HG03108 (cell line): ENCODE measurements at regions not wholly inside any gene's neighbourhood (a gene's known extent, or its start where the extent isn't known, plus 50 kb on each side); places are given as distances from the start of the nearest gene placed in this dataset.
"Not testable (repeated sequence)": the region's sequence is repeated elsewhere in the genome, so short reads cannot be mapped to it uniquely, and the experiment has no call there.

Experiments used
- ATAC-seq: cut with Tn5 transposase; IDR thresholded peaks from one replicate; pipeline ENCODE4 v1.9.1; 2021; ENCODE audit warnings: moderate library complexity; ENCODE audit not compliant: unreplicated experiment

DNA sequence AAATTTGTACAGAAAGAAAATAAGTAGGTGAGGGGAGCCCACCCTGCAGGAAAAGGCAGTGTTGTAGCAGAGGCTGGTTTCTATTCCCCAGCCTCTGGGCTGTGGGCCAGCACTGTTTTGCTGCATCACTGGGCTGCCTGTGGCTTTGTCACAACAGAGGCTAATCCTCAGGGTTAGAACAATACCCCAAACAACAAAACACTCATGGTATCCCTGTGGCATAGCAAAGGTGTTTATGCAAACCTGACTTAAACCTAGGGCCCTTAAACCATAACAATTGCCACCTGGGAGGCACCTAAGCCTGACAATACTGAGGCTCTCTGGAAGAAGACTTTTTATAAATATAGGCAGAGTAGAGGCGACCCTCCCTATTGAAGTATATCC is 314.7 kb downstream of the OLFM4 start:
- no peak for ATAC-seq

DNA sequence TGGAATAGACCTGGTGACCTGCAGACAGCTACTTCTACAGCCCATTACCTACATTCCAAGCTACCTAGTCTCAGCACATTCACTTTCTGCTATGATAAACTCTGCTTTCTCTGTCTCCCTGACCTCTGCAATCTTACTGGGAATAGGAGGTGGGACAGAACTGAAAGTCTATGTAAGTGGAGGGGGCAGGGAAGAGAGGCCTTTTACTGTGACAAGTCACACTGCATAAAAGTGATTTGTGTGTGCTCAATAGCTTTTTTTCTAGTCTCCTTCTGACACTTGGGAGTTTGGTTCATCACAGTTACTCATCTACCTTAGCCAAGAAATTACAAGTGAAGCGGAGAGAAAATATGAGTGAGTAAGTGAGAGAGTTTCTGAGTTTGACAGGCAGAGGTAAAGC is 322.4 kb downstream of the OLFM4 start:
- ATAC-seq = no peak

DNA sequence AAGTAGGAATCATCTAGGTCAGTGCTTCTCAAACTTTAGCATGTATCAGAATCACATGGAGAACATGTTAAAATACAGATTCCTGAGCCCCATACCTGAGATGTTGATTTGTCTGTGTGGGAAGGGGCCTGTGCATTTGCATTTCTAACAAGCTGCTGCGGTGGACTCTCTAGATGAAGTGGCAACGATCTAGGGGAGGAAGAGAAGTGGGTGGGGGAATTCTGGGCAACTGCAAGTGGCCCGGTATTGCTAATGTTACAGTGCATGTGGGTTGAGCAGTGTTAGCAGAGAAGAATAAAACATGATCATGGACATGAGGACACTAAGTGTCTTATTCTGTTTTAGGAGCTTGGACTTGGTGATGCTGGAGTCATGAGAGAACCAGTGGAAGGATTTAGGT is 329.0 kb downstream of the OLFM4 start:
- no peak for ATAC-seq

DNA sequence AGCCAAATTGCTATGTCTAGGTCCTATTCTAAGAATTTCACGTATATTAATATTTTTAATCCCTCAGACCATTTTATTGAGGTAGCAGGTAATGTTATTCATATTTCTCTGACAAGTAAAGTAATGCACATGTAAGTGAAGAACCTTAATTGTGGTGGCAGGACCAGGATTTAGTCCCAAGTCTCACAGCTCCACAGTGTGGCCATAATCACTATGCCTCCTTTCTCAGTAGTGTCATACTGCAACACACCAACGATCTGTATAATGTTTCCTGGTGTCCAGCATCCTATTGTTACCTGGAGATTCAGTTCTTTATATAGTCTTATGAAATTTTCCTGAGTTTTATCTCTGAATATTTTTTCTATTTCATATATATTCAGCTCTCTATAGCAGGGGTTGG is 340.3 kb downstream of the OLFM4 start:
- ATAC-seq = no peak

DNA sequence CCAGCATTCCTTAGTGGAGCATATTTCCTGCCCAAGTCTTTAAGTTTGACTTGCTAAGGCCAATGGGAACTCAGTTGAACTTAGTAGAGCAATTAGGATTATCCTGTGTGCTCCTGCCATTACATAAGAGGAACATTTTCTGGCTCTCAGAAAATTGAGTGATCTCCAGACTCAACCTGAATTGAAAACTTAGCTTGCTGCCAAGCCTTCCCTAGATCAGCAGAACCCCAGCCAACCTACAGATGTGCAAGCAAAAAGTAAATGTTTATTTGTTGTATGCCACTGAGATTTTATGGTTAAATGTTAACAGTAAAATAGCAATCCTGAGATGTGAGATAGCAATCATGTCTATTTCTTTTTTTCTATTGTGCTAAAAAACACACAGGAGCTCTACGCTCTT is 350.9 kb downstream of the OLFM4 start:
- ATAC-seq = no peak

DNA sequence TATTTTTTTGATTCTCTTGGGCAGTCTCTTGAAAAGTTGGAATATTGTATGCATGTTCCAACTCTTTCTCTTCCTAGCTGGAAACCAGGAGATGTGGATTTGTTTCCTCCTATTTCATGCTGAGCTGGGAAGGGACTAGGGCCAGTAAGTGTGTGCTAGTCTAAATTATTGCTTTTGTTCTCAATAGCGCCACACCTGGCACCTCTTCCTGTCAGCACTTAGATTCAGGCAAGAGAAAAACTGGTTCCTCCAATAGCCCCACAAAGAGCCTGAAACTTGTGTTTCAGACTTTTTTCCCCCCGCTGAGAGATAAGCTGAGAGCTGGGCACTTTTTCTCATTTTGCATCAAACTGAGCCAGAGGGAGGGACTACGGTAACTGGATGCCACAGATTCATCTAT is 353.4 kb downstream of the OLFM4 start:
- no peak for ATAC-seq

DNA sequence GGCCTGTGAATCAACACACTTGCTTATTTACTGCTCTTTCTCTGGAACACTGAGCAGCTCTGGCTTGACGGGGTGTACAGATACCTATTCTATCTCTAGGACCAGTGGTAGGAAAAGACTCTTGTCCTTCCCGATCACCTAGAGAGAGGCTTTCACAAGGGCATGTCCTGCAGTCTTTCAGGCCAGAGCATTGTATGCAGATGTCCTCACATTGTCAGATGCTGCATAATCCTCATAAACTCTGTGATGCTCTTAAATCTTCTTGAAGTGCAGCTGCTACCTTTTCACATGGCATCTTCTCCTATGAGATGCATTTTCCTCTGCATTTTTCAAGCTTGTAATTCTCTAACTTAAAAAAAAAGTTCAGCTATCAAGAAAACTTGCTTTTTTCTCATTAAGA is 369.4 kb downstream of the OLFM4 start:
- no peak for ATAC-seq

DNA sequence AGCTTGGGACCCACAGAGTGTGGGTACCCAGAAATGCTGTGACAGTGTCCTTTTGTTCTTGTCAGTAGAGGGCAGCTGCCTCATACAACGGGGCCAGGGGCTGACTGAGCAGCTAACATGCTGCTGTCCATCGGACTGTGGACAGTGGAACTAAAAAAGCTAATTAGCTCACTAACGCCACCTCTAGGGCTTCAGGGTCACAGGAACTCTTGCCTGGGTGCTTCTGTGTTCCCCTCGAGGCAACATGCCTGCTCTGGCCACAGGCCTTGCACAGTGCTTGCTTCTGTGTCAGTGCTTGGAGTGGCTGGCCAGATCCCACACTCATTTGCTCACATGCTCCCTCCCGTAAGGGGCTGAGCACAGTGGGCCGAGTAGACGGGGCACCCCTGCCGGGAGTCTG is 377.0 kb downstream of the OLFM4 start:
- ATAC-seq = no peak

DNA sequence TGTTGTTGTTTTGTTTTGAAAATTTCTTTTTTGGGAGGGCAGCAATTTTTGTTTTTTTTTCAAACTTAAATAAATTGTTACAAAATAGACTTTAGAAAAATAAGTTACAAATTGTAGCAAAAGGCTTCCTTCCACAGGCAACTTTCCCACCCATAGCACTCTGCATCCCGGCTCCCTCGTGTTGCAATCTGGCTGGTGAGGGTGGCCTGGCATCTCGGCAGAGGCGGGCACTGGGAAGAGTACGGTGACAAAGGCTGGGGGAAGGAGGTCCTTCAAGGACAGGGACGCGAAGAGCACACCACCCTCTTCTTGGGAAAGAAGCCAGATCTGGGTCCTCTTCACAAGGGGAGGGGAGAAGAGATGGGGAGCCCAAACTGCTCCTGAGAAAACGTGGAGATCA is 379.7 kb downstream of the OLFM4 start:
- no peak for ATAC-seq

DNA sequence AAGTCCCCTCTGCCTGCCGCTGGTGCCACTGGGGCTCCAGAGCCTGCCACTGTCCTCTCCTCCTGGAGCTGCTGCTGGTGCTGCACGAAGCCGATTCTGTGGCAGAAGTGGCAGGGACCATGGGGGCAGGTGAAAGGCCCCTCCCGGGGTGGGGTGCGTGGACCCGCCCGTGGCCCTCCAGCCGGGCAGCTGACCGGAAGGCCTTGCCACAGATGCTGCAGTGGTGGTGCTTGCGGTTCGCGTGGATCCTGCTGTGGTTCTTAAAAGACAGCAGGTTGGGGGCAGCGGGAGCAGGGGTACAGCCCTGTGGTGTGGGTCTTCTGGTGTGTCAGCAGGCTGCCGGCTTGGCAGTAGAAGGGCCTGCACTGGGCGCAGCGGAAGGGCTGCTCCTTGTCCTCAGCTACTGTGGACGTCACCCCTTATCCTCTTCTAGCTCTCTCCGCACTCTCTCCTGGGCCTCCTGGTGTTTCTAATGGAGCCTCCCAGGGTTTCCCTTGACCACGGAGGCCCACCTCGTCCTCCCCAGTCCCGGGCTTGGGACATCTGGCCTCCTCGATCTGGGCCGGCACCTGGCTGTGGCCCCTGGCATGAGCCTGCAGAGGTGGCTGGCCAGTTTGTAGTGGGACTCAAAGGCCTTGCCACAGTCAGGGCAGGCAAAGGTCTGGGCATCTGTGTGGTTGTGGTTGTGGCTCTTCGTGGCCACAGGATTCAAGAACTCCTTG is 380.4 kb downstream of the OLFM4 start:
- no peak for ATAC-seq

DNA sequence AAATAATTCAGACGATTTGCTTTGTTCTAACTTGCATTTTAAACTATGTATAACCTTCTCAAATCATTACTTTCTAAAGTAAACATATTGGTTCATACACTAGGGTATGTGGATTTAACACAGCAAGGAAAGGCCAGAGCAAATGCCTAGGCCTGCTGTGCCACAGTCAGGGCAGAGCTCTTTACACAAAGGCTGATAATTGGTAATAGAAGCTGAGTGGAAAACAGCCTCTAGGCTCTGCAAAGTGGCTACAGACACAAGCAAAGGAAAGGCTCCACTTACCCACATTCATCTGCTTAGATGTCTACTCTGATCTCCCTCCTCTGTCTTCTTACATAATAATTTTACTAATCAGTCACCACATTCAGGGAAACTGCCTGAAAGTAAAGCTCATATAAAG is 382.9 kb downstream of the OLFM4 start:
- no peak for ATAC-seq

DNA sequence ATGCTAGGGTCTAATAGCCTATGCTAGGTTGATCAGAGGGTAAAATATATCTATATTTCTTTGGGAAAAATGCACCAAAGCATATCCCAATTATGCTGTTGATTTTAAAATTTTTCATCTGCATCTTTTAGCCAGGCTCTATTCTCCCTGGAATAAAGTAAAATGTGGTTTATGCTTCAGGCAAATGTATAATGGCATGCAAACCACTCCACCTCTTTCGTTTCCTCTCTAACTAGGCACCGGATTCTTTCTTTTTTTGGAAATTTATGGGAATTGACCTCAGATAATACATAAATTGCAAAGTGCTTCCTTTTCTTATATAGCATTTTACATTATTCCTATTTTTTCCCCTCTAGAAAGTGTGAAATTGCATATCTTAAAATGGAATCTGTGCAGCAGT is 386.5 kb downstream of the OLFM4 start:
- no peak for ATAC-seq

DNA sequence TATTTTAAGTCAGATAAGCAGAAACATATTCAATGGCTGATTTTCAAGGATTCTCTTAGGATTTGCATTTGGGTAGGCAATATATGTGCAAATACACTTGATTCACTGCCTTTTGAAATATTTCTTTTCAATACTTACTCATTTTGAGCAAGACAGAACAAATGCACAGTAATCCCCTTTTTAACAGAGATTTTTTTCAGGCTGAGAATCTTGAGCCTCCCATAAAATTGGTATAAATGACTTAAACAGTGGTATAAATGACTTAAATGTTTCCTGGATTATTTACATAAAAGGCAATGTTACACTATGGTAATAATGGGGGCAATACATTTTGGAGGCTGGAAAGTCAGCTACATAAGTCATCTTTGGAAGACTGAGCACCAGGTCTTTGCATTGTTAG is 389.0 kb downstream of the OLFM4 start:
- no peak for ATAC-seq

DNA sequence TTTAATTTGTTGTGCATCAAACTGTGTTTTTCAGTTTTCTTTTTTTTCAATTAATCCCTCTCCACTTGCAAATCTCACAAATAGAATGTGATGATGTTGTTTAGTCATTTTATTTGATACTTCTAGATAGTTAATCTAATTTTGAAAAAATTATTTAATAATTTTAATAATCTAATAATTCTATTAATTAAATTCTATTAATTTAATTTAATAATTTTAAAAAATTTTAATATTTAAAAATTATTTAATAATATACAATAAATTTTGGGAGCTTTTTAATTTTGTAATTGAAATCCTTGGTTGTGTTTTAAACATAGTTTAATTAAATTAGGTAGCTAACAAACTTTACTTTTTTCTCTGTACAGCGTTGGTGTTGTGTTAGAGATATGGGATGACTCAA is 393.8 kb downstream of the OLFM4 start:
- no peak for ATAC-seq

DNA sequence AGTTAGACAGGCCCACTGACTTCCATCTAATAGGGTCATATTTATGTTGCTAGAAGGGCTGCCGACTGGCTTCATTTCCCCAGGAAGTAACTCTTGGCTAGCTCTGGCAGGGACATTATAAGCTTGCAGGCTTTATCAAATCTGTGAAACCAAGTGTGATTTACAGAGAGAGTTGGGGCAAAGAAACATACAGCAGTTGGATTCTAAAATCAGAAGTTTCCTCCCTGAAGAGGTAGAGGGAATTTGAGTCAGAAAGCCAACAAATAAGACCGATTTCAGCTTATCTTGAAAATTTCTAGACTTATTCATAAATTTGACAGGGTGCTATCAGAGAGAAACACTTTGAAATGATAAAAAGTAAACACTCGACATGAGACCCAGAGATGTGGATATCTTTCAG is 407.8 kb downstream of the OLFM4 start:
- no peak for ATAC-seq

DNA sequence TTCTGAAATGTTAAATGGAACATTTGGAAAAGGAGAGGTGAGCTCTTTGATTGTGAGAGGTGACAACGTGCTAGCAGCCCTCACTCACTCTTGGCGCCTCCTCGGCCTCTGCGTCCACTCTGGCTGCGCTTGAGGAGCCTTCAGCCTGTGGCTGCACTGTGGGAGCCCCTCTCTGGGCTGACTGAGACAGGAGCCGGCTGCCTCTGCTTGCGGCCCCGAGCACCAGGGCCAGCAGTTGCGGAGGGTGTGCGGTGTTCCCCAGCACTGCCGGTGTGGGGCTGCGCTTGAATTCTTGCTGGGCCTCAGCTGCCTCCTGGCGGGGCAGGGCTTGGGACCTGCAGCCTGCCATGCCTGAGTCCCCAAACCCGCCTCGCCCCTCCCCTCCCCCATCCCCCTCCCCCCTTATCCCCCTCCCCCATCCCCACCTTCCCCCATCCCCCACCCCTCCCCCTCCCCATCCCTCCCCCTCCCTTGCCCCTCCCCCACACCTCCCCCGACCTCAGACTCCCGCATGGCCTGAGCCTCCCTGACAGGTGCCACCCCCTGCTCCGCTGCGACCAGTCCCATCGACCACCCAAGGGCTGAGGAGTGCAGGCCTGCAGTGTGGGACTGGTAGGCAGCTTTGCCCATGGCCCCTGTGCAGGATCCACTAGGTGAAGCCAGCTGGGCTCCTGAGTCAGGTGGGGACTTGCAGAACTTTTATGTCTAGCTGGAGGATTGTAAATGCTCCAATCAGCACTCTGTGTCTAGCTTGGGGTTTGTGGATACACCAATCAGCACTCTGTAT is 411.0 kb downstream of the OLFM4 start:
- no peak for ATAC-seq

DNA sequence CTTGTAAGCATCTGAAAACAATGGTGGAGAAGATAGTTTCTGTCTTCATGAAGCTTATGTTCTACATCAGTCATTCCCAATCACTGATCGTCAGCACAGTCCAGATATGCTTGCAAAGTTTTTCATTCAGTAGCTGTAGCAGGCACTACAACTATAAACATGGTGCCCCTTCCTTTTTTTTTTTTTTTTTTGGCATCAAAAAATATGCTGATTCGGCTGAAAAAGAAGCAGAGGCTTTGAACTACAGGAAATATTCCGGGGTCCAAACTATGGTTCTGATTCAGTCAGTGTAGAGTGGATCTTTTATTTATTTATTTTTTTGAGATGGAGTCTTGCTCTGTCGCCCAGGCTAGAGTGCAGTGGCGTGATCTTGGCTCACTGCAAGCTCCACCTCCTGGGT is 414.4 kb downstream of the OLFM4 start:
- no peak for ATAC-seq

DNA sequence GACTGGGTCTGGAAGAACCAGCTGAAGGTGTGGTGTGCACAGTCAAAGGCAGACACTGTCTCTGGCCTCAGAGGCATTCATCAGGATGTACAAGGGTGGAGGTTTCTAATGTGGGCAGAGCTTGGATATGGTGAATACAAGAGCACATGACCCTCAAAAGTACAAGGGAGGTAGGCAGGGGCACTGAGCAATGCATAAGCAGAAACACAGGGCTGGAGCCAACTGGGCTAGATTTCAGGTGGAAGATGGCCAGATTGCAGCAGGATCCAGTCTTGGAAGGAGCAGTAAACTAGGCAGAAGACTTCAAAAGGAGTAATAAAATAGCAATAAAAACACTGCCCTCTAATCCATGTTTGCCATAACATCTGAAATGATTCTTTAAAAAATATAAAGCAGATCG is 417.1 kb downstream of the OLFM4 start:
- ATAC-seq = no peak

DNA sequence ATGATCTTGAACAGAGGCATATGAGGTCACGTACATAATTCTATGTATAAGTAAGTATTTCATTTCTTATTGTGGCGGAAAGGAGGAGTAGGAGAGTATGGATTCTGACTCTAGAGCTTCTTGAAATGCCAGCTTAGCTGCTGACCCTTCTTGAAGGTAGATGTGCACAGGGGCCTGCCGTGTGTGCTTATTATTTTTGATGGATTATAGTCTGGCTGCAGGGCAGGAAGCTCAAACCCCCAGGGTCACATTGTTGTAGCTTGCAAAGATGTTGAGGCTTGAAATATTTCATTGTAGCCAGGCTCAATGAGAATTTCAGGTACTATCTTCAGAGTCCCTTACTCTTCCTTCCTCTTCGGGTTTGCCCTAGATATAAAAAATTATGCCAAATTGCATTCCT is 418.8 kb downstream of the OLFM4 start:
- no peak for ATAC-seq

DNA sequence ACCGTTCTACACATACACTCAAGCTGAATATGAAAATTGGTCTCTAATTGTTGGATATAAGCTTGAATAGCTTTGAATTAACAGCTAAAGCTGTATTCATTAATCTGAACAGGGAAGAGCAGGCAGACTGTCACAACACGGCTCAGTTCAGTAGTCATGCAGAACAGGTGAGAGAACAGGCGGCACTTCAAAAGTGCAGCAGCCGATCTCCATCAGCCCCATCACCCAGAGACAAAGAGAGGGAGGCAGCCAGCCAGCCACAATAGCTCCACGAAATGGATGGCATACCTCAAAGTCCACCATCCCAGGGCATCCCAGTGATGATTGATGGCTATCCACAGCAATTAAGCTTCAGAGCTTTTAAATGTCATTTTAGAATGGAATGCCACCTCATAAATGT is 419.2 kb downstream of the OLFM4 start:
- no peak for ATAC-seq

DNA sequence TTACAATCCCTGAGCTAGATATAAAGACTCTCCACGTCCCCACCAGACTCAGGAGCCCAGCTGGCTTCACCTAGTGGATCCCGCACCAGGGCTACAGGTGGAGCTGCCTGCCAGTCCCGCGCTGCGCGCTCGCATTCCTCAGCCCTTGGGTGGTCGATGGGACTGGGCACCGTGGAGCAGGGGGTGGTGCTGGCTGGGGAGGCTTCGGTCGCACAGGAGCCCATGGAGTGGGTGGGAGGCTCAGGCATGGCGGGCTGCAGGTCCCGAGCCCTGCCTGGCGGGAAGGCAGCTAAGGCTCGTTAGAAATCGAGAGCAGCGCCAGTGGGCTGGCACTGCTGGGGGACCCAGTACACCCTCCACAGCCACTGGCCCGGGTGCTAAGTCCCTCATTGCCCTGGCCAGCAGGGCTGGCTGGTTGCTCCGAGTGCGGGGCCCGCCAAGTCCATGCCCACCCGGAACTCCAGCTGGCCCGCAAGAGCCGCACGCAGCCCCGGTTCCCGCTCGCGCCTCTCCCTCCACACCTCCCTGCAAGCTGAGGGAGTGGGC is 423.7 kb downstream of the OLFM4 start:
- not testable (repeated sequence) for ATAC-seq

DNA sequence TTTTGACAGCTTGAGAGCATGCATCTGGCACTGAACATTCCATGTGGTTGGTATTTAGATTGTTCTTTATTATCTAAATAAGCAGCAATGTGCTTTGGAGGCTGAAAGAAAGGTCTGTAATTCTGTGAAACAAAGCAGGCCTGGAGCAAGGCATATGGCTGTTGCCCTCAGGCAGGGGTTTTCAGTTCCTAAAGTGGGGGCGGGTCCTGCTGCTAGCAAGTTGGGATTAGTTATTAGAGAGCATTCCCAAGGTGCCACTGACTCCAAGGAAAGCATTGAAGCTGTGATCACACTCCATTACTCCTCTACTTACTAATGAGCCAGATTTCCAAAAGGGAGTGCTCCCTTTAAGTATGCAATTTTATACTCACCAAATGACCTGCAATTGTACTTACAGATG is 432.2 kb downstream of the OLFM4 start:
- no peak for ATAC-seq
